Hepatocyte (in vitro differentiated cells): ENCODE measurements at regions not wholly inside any gene's neighbourhood (a gene's known extent, or its start where the extent isn't known, plus 50 kb on each side); places are given as distances from the start of the nearest gene placed in this dataset.

Experiments
- DNase-seq: peaks from one replicate; pipeline ENCODE4 v3.0.0-alpha.2; 2016; ENCODE audit warnings: low spot score
- H2AFZ ChIP-seq: fragments of 200-600 bp; sonication (generic); 2 replicates; pipeline ENCODE4 v1.6.0; 2016; ENCODE audit warnings: antibody characterized with exemption, mild to moderate bottlenecking
- H3K27ac ChIP-seq: fragments of 200-600 bp; sonication (generic); 2 replicates; pipeline ENCODE4 v1.5.1; 2016; ENCODE audit warnings: mild to moderate bottlenecking
- H3K27me3 ChIP-seq: fragments of 200-600 bp; sonication (generic); 2 replicates; pipeline ENCODE4 v1.6.1; 2016
- H3K36me3 ChIP-seq: fragments of 200-600 bp; sonication (generic); replicated peaks from 2 replicates; pipeline ENCODE4 v1.5.1; 2016; ENCODE audit warnings: low read depth; ENCODE audit not compliant: insufficient read depth
- H3K4me1 ChIP-seq: fragments of 200-600 bp; sonication (generic); 2 replicates; pipeline ENCODE4 v1.5.1; 2016; ENCODE audit warnings: mild to moderate bottlenecking, moderate library complexity; ENCODE audit not compliant: insufficient read depth
- H3K4me2 ChIP-seq: fragments of 200-600 bp; sonication (generic); 2 replicates; pipeline ENCODE4 v1.6.0; 2016
- H3K4me3 ChIP-seq: fragments of 200-600 bp; sonication (generic); 2 replicates; pipeline ENCODE4 v1.5.1; 2016; ENCODE audit warnings: mild to moderate bottlenecking
- H3K79me2 ChIP-seq: fragments of 200-600 bp; sonication (generic); 2 replicates; pipeline ENCODE4 v1.6.0; 2017; ENCODE audit warnings: mild to moderate bottlenecking
- H3K9me2 ChIP-seq: fragments of 200-600 bp; sonication (generic); replicated peaks from 2 replicates; pipeline ENCODE4 v1.6.0; 2017; ENCODE audit warnings: mild to moderate bottlenecking; ENCODE audit not compliant: insufficient read depth
- H3K9me3 ChIP-seq: fragments of 200-600 bp; sonication (generic); 2 replicates; pipeline ENCODE4 v1.5.1; 2016; ENCODE audit warnings: low read depth, mild to moderate bottlenecking
- H4K20me1 ChIP-seq: fragments of 200-600 bp; sonication (generic); 2 replicates; pipeline ENCODE4 v1.6.0; 2016; ENCODE audit warnings: mild to moderate bottlenecking; ENCODE audit not compliant: insufficient read depth, poor library complexity, severe bottlenecking
- EZH2 ChIP-seq: fragments of 200-600 bp; sonication (generic); IDR thresholded peaks from 2 replicates; pipeline ENCODE4 v1.6.1; 2016; ENCODE audit warnings: antibody characterized with exemption, mild to moderate bottlenecking, borderline replicate concordance
- EZH2phosphoT487 ChIP-seq: fragments of 200-600 bp; sonication (generic); IDR thresholded peaks from one replicate; pipeline ENCODE4 v1.6.1; 2018; ENCODE audit warnings: antibody characterized with exemption, mild to moderate bottlenecking, low read depth, moderate library complexity; ENCODE audit not compliant: unreplicated experiment, severe bottlenecking
- WGBS: methylation state at CpG from one replicate; pipeline ENCODE4 v1.1.6; 2016; ENCODE audit warnings: low lambda C conversion rate; ENCODE audit errors: missing lambda C conversion rate; 5-methylcytosine and 5-hydroxymethylcytosine counted together
- TF ChIP-seq, protein P1 (sequence below): fragments of 200-600 bp; sonication (generic); IDR thresholded peaks from 2 replicates; pipeline ENCODE4 v1.5.1; 2016; ENCODE audit warnings: antibody characterized with exemption, mild to moderate bottlenecking; ENCODE audit not compliant: poor library complexity

DNA sequence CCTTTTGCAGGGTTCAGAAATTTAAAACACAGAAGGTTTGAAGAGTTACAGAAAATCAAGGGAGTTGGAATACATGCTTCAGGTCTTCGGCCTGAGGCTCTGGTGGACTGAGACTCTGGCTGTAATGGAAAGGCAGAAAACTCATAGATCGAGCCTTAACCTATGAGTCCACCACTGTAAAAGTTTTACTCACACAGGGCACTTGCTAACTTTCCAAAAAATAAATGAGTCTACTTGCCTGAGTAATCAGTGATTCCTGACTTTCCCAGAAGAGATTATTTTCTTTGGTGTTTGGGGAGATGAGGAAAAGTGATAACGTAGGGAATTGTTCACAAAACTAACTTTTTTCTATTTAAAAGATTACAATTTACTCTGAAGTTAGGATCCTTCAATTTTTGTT is 108.0 kb downstream of the MBL2 start:
- Histone ChIP-seq H3K4me3 (no peak overlapping the region), H2AFZ (no peak overlapping the region), H3K4me1 (no peaks in the 10 kb centered on the region), H3K9me3 (no peaks in the 10 kb centered on the region), H3K79me2 (no peaks in the 10 kb centered on the region), H3K9me2 (no peaks in the 10 kb centered on the region), H3K36me3 (no peaks in the 10 kb centered on the region), H3K4me2 (no peak overlapping the region), H3K27me3 (no peaks in the 10 kb centered on the region), H3K27ac (no peak overlapping the region), H4K20me1 (no peaks in the 10 kb centered on the region)
- WGBS: 87% methylated on average over 3 of the region's 3 CpGs
- no peak for TF ChIP-seq EZH2phosphoT487
- no peak for TF ChIP-seq EZH2
- TF ChIP-seq, protein P1, sequence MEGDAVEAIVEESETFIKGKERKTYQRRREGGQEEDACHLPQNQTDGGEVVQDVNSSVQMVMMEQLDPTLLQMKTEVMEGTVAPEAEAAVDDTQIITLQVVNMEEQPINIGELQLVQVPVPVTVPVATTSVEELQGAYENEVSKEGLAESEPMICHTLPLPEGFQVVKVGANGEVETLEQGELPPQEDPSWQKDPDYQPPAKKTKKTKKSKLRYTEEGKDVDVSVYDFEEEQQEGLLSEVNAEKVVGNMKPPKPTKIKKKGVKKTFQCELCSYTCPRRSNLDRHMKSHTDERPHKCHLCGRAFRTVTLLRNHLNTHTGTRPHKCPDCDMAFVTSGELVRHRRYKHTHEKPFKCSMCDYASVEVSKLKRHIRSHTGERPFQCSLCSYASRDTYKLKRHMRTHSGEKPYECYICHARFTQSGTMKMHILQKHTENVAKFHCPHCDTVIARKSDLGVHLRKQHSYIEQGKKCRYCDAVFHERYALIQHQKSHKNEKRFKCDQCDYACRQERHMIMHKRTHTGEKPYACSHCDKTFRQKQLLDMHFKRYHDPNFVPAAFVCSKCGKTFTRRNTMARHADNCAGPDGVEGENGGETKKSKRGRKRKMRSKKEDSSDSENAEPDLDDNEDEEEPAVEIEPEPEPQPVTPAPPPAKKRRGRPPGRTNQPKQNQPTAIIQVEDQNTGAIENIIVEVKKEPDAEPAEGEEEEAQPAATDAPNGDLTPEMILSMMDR: no peak
- DNase-seq: no peak

DNA sequence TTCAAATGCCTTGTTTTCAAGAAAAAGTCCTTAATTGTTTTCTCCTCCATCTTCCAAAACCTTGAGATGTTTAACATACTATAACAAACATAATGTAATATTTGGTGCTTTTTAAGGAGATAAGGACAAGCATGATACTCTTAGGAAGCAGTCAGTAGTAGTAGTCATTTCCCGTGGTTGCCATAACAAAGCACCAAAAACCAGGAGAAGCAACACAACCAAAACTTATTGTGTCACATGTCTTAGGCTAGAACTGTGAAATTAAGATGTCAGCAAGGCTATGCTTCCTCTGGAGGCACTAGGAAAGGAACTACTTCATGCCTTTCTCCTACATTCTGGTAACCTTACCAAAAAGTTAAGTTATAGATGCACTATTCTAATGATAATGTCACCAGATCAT is 106.8 kb downstream of the MBL2 start:
- Histone ChIP-seq H3K27me3 (no peaks in the 10 kb centered on the region), H3K4me2 (no peak overlapping the region), H3K4me1 (no peaks in the 10 kb centered on the region), H3K4me3 (no peak overlapping the region), H3K9me3 (no peaks in the 10 kb centered on the region), H3K27ac (no peak overlapping the region), H3K9me2 (no peaks in the 10 kb centered on the region), H3K79me2 (no peaks in the 10 kb centered on the region), H4K20me1 (no peaks in the 10 kb centered on the region), H3K36me3 (no peaks in the 10 kb centered on the region), H2AFZ (no peak overlapping the region)
- TF ChIP-seq EZH2 (no peak), EZH2phosphoT487 (no peak)
- TF ChIP-seq, protein P1: no peak
- 93% methylated on average over 1 of the region's 1 CpG for WGBS
- DNase-seq: no peak

DNA sequence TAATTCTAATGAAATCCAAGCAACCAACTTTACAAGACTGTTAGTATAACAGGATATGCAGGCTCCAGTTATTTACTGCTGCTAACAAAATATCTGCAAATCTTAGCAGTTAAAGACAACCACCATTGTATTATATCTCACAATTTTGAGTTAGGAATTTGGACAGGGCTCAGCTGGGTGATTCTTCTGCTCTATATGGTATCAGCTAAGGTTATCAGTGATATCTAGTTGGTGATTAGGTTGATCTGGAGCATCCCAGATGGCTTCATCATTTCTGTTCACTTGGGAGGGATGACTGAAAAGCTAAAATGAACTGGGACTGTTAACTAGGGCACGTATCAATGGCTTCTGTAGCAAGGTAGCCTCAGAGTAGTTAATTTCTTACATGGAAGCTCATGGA is 105.7 kb downstream of the MBL2 start:
- no peak overlapping the region for H2AFZ ChIP-seq
- H3K27ac ChIP-seq: no peak overlapping the region

More for the DNA sequence above, 105.7 kb downstream of the MBL2 start:
- Histone ChIP-seq H3K4me1 (no peaks in the 10 kb centered on the region), H3K27me3 (no peaks in the 10 kb centered on the region), H4K20me1 (no peaks in the 10 kb centered on the region), H3K9me2 (no peaks in the 10 kb centered on the region), H3K79me2 (no peaks in the 10 kb centered on the region), H3K36me3 (no peaks in the 10 kb centered on the region), H3K9me3 (no peaks in the 10 kb centered on the region), H3K4me3 (no peak overlapping the region), H3K4me2 (no peak overlapping the region)
- 77% methylated on average over 1 of the region's 1 CpG for WGBS
- no peak for DNase-seq
- no peak for TF ChIP-seq EZH2
- TF ChIP-seq EZH2phosphoT487: no peak
- TF ChIP-seq, protein P1: no peak
